NCI-H2196 treated with DMSO at 0.1 percent for 48 hours (cell line): ENCODE measurements at regions not wholly inside any gene's neighbourhood (a gene's known extent, or its start where the extent isn't known, plus 50 kb on each side); places are given as distances from the start of the nearest gene placed in this dataset.

Experiments
- DNase-seq: peaks from one replicate; lab custom pipeline; 2025; ENCODE audit not compliant: unreplicated experiment; lab: John Stamatoyannopoulos, UW

DNA sequence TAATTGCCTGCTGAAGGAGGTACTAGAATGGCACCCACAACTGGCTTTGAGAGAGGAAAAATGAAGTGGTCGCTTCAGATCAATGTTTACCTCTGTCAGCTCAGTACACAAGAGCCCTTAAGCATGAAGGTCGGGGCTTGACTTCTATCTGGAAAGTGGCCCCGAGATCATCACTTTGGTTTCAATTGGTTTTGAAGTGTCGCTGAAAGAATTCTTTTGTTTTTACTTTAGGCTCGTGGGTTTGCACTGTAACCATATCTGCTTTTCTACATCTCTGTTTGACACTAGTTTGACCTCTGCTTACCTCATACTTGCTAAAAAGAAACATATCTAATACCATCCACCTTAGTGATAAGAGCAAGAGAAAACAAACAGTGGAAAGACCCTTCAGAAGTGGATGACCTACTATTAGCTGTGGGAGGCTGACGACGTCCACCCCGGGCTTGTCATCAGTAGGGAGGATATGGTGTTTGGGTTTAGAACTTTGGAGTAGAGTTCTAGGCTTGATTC is 361.8 kb downstream of the GATA3 start:
- DNase-seq, result no peak

DNA sequence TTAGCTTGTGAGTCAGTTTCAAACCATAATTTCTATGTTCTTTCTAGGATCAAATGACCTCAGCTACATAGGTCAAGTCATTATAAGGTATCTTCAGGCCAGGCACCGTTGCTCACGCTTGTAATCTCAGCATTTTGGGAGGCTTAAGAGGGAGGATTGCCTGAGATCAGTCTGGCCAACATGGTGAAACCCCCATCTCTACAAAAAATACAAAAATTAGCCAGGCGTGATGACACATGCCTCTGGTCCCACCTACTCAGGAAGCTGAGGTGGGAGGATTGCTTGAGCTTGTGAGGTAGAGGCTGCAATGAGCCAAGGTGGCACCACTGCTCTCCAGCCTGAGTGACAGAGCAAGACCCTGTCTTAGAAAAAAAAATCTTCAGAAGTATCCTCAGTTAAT is 362.3 kb downstream of the GATA3 start:
- no peak for DNase-seq

DNA sequence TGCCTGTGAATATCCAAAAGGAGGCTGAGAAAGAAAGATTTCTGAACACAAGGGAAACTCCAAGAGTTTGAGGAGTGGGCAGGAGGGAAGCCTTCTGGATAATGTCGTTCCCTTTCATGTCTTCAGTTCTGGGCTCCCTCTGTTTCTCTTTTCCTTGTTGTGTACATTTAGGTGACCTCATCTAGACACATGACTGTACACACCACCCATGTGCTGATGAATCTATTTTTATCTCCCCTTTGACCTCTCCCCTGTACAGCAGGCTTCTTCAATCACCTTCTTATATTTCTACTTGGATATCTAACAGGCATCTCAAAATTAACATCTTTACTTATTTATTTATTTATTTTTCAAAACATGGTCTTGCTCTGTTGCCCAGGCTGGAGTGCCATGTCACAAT is 363.1 kb downstream of the GATA3 start:
- no peak for DNase-seq

DNA sequence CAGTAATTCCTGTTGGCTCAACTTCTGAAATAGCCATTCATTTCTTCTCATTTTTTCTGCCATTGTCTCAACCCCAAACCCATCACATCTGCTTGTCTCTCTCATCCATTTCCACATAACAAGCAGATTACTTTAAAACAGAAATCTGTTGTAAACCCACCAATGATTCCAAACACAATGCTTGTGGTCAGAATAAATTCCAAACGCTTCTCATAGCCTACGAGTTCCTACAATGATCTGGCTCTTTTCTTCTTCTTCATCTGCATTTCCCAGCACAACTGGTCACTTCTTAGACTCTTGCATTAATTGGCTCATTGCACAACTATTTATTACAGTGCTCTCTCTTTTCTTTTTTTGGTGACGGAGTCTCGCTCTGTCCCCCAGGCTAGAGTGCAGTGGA is 364.1 kb downstream of the GATA3 start:
- DNase-seq, result no peak

DNA sequence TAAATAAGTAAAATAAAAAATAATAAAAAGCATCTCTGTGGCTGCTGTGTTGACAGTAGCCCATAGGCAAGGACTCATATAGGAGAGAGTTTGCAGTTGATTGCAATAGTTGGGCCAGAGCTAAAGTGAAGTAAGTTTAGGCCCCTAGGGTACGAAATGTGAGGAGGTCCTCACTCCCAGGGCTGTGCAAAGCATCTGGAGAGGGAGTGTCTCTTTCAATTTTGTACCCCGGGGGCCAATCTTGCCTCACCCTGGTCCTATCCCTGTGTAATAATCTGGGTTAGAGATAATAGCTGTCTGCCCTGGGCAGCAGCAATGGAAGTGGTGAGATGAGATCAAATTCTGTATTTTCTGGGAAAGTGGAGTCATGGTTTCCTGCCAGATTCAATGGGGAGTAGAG is 365.7 kb downstream of the GATA3 start:
- no peak for DNase-seq

DNA sequence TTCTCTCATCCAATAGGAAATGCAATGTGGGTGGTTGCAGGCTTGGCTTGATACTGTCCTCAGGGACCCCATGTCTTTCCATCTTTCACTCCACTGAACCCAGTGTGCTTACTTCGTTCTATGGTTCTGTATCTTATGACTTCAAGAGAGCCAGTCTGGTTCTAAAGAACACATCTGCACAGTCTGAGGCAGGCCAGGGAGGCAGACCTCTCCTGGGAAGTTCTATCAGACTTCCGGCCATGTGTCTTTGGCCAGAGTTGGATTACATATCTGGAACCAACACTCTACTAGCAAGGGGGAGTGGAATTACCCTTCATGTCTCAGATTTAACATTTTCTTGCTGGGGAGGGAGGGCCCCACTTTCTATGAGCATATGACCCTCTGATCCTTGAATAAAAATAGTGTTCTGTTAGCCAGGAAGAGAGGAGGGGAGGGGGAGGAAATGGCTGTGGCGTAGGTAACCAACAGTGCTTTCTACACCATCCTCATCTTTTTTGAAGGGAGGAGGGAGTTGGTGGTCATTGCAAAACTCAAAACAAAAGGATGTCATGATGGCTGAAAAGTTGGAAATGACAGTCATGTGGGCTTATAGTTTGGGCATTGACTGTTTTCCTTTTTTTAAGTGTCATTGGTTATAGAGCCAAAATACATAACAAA is 370.2 kb downstream of the GATA3 start:
- no peak for DNase-seq

DNA sequence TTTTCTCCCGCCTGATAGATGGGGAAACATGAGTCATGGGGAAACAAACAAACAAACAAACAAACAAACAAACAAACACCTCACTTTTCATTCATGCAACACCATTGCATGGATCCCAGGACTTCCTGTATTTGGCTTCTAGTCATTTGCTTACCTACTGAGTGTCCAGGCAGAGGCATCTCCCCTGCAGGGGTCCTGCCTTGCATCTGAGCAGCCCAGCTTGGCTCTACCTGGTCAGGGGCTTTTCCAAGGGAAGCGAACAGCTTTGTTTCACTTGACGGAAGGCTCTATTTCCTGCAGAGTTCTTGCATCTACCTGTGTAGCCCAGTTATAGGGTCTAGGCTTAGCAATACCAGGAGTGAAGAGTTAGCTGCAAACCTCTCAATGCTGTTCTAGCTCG is 374.2 kb downstream of the GATA3 start:
- DNase-seq, result no peak

DNA sequence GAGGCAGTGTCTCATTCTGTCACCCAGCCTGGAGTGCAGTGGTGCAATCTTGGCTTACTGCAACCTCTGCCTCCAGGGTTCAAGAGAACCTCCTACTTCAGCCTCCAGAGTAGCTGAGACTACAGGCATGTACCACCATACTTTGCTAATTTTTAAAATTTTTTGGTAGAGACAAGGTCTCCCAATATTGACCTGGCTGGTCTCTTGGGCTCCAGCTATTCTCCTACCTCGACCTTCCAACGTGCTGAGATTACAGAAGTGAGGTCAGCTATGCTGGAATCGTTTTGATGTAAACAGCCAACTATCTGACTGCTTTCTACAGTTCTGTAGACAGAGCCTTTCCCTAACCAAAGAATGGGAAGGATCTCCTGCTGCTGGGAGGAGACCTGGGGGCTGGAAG is 375.8 kb downstream of the GATA3 start:
- DNase-seq, result no peak

DNA sequence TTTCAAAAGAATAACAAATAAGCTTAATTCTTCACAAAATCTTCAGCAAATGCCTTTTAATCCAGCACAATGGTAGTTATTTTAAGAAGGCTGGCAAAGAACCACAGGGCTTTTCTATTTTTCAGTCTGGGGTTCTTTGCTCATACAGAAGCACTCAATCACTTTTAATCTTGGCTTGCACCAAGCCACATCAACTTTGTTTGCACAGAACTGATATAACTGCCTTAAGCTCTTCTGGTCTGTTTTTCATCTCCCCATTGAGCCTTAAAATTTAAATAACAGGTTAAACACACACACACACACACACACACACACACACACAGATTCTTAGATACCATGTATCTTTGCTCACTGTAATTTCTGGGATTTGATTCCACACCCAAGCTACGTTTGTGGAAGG is 377.0 kb downstream of the GATA3 start:
- no peak for DNase-seq

DNA sequence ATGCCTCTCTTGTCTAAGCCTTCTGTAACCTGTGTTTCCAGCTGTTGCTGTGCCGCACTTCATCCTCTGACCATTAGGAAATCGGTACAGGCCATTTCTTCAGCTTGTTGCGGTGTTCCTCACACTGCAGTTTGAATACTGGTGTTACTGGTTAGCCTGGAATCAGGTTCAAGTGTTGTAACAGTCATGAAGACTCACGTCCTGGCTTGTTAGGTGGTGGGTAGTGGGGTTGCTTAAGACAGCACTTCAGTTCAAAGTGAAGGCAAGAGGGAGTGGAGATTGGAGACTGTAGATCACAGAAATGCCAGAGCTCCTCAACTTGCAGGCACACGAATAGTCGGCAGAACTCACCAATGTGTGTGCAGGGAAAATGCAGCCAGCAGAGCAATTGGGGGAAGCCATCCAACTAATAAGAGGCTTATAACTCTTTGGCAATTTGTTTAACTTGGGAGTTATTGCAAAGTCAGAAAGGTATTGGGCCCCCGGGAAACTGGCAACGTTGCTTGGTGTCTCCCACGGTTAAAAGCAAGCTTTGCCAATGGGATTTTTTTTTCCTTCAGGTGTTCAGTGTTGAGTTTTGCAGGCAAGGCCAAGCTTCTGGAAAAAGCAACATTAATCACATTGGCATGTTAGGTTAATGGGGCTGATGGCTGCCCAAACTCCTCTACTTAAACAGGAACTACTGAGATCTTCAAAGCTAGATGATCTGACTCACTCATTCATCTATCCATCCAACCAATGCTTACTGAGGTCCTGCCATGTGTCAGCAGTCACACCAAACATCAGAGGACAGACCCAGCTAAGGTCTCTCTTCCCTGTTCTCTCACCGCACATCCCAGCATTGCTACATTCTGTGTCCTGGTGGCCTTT is 380.9 kb downstream of the GATA3 start:
- no peak for DNase-seq

DNA sequence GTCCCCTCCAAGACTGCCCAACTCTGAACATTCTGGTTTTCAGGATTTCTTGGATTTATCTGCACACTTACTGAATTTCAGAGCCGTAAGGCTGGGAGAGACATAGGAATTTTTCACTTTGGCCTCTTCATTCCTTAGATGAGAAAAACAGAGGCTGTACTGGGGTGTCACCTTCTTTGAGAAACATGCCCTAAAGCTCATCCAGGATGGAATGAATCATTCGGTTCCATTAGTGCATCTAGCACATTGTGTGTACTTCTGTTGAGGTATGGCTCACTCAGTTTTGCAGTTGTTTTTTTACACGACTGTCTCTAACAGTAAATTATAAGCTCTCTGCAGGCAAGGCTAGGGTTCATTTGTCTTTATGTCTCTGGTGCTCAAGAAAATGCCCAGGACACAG is 383.4 kb downstream of the GATA3 start:
- DNase-seq, result no peak

DNA sequence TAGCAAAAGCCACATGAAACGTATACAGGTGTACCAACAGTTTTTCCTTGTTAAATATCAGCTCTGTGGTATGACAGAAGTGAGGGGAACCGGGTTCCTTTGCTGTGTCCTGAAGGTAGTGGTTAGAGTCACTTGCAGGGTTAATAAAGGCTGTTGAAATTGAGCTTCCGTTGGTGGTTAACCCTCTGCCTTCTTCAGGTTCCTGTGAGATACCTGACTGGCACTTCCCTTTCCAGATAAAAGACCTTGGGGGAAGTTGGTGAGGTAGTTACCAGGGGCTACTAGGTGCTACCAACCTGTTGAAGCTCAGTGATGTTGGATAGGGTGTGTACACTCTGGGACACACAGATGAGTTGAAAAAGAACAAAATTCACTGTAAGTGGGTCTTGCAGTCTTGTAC is 384.1 kb downstream of the GATA3 start:
- no peak for DNase-seq

DNA sequence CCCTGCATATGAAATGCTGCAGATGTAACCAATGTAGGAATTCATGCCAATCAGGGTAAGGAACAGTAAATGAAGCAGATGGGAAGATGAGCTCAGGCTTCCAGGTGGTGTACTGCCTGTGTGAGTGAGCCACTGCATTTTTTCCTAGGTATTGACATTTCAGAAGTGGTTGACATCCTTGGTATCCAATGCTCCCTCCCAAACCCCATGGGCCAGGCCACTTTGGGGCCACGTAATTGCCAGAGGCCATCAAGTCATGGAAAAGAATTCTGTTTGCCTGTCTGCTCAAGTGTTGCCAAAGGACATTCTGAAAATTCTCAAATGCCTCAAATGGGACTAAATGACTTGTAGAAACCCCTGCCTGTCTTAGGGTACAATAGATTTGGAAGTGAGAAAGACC is 384.6 kb downstream of the GATA3 start:
- DNase-seq, result no peak

DNA sequence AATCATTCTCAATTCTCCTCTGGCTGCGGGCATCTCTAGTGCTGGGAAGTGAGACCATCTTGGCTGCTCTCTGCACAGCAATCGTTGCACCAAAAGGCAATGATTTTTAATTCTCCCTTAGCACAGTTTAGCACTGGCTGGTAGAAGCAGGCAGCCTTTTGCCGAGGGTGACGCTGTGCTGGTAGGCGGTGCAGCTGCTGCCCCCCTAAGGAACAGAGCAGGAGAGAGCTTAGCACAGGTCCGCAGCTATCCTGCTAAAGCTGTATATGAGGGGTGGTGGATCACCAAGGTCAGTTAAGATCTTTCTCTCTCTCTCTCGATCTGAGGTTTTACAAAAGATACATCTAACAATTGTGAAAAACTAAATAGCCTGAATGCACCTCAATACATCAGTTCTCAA is 390.1 kb downstream of the GATA3 start:
- no peak for DNase-seq

DNA sequence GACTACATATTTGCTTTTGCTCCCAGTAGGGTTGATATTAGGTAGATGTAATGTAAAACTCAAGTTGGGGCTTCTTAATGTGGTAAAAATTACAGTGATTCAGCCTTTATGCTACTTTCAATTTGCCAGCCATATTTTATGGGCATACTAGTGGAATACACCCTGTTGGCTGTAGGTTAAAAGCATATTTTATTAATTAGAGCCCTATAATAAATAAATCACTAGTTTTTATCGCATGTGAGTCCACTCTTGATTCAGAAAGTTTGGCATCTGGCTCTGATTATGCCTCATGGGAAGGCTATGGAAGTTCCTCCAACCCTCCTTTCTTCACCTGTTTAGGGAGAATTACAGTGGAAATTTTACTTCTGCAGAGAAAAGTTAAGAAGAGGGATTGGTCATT is 390.9 kb downstream of the GATA3 start:
- DNase-seq, result no peak

DNA sequence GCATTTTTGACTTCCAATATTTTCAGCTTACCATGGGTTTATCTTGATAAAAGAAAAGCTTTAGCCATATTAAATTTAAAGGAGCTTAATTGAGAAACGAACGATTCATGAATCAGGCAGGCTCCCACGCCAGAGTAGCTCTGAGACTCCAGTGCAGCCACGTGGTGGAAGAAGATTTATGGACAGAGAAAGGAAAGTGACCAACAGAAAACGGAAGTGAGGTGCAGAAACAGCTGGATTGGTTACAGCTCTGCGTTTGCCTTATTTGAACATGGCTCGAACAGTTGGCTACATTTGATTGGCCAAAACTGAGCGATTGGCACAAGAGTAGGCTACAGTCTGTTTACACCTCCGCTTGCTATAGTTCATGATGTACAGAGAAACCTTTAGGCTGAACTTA is 395.4 kb downstream of the GATA3 start:
- DNase-seq, result no peak

DNA sequence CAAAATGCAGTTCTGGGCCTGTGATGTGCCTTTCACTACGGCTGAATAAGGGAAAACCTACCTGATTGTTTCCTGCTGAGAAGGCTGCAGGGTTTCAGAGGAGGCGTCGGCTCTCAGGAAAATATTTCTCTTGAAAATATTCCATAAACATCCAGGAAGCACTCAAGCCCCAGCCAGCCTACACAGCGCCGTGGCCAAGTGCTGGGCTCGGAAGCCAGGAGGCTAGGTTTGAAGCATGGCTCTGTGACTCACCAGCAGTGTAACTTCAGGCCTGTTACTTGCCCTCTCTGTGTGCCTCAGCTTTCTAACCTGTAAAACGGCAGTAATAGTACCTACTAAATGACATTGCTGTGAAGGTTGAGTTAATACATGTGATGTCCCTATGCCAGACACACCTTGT is 399.1 kb downstream of the GATA3 start:
- no peak for DNase-seq

DNA sequence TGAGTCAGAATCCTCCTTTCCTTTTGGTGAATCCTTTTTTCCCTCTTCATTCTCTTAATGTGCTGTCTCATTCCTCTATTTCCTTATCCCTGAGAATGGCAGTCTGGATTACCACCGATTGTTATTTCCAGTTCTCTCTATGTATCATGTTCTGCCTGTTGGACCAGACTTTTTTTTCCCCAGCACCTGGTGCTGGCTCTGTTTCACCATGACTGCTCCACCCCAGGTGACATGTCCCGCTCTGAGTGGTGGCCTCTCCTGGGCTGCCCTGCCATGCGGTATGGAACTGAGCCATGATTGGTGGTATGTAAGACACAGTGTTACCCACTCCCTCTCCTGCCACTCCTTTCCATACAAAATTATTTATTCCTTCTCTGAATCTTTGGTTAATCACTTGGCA is 399.9 kb downstream of the GATA3 start:
- DNase-seq, result no peak

DNA sequence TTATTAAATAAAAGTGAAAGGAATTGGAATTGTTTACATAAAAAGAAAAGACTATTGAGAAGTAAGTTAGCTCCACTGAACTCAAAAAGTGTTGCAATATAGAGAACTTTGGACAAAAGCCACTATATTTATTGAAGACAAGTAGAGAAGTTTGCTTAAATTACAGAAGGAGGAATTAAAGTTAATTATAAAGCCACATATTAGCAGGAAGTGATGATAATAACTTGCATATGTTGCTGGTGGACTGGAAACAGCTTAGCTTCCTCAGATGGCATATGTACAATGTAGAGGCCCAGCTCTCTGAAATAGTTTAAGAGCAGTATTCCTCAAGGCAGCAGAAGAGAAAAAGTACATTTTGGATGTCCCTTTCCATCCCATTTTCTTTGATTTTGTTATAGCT is 400.7 kb downstream of the GATA3 start:
- no peak for DNase-seq

DNA sequence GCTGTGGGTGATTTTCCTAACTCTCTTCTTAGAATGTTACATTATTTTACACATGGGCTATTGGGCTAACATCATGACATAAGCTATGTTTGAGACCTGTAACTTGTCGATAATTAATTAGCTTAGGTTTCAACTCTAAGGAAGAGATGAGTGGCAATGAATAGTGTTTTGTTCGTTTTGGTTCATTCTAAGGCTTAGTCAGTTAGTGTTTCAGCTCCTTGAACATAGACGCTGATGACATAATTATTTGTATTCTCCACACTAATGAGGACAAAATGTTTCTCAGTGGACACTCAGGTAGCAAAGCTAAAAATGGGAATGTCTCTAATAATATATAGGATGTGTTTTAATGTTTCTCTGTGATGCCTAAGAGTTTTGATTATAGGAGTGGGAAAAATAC is 401.9 kb downstream of the GATA3 start:
- no peak for DNase-seq

DNA sequence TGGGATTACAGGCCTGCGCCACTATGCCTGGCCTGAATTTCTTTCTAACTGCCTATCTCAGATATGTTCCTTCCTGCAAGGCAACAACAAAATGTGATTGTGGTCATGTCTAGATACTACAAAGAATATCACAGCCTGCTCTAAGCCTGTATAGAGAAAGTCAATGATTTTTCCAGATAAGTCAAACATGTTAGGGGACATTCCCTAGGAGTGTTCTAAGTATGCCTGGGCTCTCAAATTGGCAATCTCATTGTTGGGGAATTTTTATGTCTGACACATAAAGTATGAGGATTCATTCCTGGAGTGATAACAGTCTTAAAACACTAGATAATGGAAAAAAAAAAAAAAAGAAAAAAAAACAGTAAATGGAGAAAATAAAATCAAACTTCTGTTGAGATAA is 406.1 kb downstream of the GATA3 start:
- no peak for DNase-seq

DNA sequence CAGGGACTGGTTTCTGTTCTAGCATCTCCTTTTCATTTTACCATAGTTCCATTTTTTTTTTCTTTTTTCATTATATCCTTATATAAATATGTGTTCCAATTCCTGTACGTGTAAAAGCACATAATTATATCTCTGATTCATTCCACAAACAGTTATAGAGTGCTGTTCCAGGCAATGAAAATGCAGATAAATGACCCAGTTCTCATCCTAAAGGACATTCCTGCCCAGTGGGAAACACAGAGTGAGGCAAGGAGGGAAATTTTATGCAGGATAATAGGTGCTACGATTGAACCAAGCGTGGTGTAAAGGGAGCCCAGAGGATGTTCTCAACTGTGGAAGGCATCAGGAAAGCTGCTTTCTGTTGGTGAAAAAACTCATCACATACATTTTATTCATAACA is 408.1 kb downstream of the GATA3 start:
- no peak for DNase-seq

DNA sequence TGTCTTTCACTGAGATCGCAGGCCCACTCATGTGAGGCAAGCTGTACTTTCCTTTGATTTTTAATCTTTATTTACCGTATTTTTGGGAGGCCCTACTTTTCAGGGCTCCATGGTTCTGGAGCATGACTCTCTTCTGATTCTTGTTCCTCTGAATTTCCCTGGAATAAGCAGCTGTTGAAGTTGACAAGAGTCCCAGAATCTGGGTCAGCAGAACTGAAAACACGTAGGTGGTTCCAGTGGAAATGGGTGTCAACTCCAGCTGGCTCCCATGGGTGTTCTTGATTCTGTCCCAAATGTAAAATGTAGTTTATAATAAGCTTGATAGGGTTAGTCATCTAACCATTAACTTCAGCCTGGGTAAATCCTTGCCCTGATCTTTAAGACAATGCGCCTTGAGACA is 409.4 kb downstream of the GATA3 start:
- no peak for DNase-seq
